Calu3 (cell line): ENCODE measurements at regions not wholly inside any gene's neighbourhood (a gene's known extent, or its start where the extent isn't known, plus 50 kb on each side); places are given as distances from the start of the nearest gene placed in this dataset.

Source experiments
- BruUV-seq: library from RNA; stranded (reverse); fragments of 400-500 nt; replicated peaks from 2 replicates; lab custom pipeline; 2021; lab: Mats Ljungman, UMichigan
- CTCF ChIA-PET: fragments of 300-600 bp; sonication (Branson Sonifier 250); formaldehyde crosslinking; loops from one replicate; lab custom pipeline; 2022; ENCODE audit warnings: antibody characterized with exemption; lab: Charles Lee
- DNase-seq: peaks from one replicate; pipeline ENCODE4 v3.0.0; 2022
- H3K27ac Mint-ChIP-seq: one replicate; pipeline ENCODE4 v1.8.0; 2022; ENCODE audit warnings: mixed read lengths; ENCODE audit not compliant: unreplicated experiment
- H3K27me3 Mint-ChIP-seq: one replicate; pipeline ENCODE4 v1.8.0; 2022; ENCODE audit warnings: mixed read lengths; ENCODE audit not compliant: unreplicated experiment
- H3K36me3 Mint-ChIP-seq: one replicate; pipeline ENCODE4 v1.8.0; 2022; ENCODE audit warnings: mild to moderate bottlenecking, moderate library complexity, mixed read lengths; ENCODE audit not compliant: insufficient read depth, unreplicated experiment
- H3K4me1 Mint-ChIP-seq: one replicate; pipeline ENCODE4 v1.8.0; 2022; ENCODE audit warnings: mild to moderate bottlenecking, low read depth, mixed read lengths; ENCODE audit not compliant: unreplicated experiment
- H3K4me3 Mint-ChIP-seq: one replicate; pipeline ENCODE4 v1.8.0; 2022; ENCODE audit warnings: mild to moderate bottlenecking, low read depth, moderate library complexity, mixed read lengths; ENCODE audit not compliant: unreplicated experiment
- H3K9me3 Mint-ChIP-seq: one replicate; pipeline ENCODE4 v1.8.0; 2022; ENCODE audit warnings: low read depth, mixed read lengths; ENCODE audit not compliant: unreplicated experiment
- intact Hi-C: fragments of 100-400 bp; cut with micrococcal nuclease; formaldehyde crosslinking; loops from one replicate; pipeline ENCODE4 v1.10.0; 2022; ENCODE audit not compliant: unreplicated experiment
- TF ChIP-seq, protein P1 (sequence below): fragments of 200-600 bp; IDR thresholded peaks from one replicate; pipeline ENCODE4 v1.8.0; 2022; ENCODE audit warnings: antibody characterized with exemption; ENCODE audit not compliant: unreplicated experiment

- no TSS peak for BruUV-seq
- CTCF ChIA-PET: interaction anchor here (1.2 kb wide), 1 partner anchor 90 kb away, joined by 3 read pairs; no protein-coding TSS in a partner anchor
- Mint-ChIP-seq H3K4me3 (no peak overlapping the region), H3K27ac (peak overlapping the region; percentile 89), H3K4me1 (peaks cover 84% of the 10 kb centered on the region), H3K36me3 (peaks cover 26% of the 10 kb centered on the region), H3K27me3 (no peaks in the 10 kb centered on the region), H3K9me3 (peaks cover 6% of the 10 kb centered on the region)
- no peak for DNase-seq
- intact Hi-C loops: no loop called here
- TF ChIP-seq, protein P1, sequence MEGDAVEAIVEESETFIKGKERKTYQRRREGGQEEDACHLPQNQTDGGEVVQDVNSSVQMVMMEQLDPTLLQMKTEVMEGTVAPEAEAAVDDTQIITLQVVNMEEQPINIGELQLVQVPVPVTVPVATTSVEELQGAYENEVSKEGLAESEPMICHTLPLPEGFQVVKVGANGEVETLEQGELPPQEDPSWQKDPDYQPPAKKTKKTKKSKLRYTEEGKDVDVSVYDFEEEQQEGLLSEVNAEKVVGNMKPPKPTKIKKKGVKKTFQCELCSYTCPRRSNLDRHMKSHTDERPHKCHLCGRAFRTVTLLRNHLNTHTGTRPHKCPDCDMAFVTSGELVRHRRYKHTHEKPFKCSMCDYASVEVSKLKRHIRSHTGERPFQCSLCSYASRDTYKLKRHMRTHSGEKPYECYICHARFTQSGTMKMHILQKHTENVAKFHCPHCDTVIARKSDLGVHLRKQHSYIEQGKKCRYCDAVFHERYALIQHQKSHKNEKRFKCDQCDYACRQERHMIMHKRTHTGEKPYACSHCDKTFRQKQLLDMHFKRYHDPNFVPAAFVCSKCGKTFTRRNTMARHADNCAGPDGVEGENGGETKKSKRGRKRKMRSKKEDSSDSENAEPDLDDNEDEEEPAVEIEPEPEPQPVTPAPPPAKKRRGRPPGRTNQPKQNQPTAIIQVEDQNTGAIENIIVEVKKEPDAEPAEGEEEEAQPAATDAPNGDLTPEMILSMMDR: no peak
Measured at GRCh38 chr4:74628852-74629620, 165.3 kb downstream of the BTC start.

DNA sequence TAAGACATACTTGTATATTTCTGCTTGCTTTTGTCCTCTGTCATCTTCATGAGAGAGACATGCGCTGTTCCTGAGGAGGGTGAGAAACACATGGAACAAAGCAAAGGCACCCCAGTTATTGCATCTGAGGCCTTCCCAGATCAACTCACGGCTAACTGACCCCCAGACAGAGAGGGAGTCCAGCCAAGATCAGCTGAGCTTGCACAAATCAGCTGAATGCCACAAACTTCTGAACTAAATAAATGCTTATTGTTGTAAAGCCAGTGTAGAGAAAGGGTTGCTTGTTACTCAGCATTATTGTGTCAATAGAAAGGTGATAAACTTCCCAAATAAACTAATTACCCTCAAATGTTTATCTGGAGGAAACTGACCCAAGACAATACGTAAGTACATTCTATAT, 163.8 kb downstream of the BTC start:
- Mint-ChIP-seq H3K4me1 (peaks cover 69% of the 10 kb centered on the region), H3K27me3 (no peaks in the 10 kb centered on the region), H3K36me3 (peaks cover 15% of the 10 kb centered on the region), H3K27ac (peak overlapping the region; percentile 89), H3K9me3 (peaks cover 6% of the 10 kb centered on the region), H3K4me3 (no peak overlapping the region)
- TF ChIP-seq, protein P1: no peak
- no peak for DNase-seq
- CTCF ChIA-PET: no interaction called here
- intact Hi-C loops: no loop called here
- BruUV-seq: no TSS peak

DNA sequence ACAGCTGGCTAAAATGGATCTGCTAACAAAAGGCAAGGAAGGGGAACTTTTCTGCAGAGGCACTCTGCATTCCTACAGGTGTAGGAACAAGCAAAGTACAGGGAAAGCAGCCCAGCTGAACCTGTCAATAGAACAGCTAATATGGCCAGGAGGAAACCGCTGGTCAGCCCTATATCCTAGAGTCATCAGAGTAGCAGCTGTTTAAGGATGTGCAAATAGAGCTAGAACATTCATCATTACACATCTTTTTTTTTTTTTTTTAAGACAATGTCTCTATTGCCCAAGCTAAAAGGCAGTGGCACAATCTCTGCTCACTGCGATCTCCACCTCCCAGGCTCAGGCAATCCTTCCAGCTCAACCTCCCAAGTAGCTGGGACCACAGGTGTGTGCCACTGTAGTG, 163.0 kb downstream of the BTC start:
- Mint-ChIP-seq H3K27ac (peak overlapping the region; percentile 92), H3K27me3 (no peaks in the 10 kb centered on the region), H3K36me3 (peaks cover 15% of the 10 kb centered on the region), H3K4me3 (no peak overlapping the region), H3K9me3 (peaks cover 6% of the 10 kb centered on the region), H3K4me1 (peaks cover 61% of the 10 kb centered on the region)
- DNase-seq: no peak
- CTCF ChIA-PET: interaction anchor here (0.6 to 1.5 kb wide), 4 partner anchors 9 to 263 kb away, joined by 3 to 5 read pairs (median 4); no protein-coding TSS in a partner anchor
- TF ChIP-seq, protein P1: no peak
- BruUV-seq: no TSS peak
- intact Hi-C loops: no loop called here

GRCh38 chr4:74631988-74632387, 162.3 kb downstream of the BTC start:
- Mint-ChIP-seq H3K4me1 (peaks cover 54% of the 10 kb centered on the region), H3K36me3 (peaks cover 15% of the 10 kb centered on the region), H3K9me3 (peaks cover 6% of the 10 kb centered on the region), H3K27ac (peak overlapping the region; percentile 92), H3K27me3 (no peaks in the 10 kb centered on the region), H3K4me3 (no peak overlapping the region)
- CTCF ChIA-PET: interaction anchor here (0.6 to 1.5 kb wide), 6 partner anchors 9 to 264 kb away, joined by 3 to 5 read pairs (median 3); no protein-coding TSS in a partner anchor
- intact Hi-C loops: no loop called here
- TF ChIP-seq, protein P1: no peak
- DNase-seq: no peak
- BruUV-seq: TSS peak; percentile 89
